ENCODE measurements at regions not wholly inside any gene's neighbourhood (a gene's known extent, or its start where the extent isn't known, plus 50 kb on each side); places are given as distances from the start of the nearest gene placed in this dataset.

GRCh38 chr17:34845296-34845695 is 116.0 kb downstream of the CCT6B start:
- TF ChIP-seq EZH2phosphoT487 (IDR thresholded peaks at IDR 0.05; ENCODE audit: borderline replicate concordance, low read length) (no peak), EZH2 (IDR thresholded peaks at IDR 0.05; ENCODE audit: low read length, unreplicated experiment) (no peak)
- TF ChIP-seq, protein P1, sequence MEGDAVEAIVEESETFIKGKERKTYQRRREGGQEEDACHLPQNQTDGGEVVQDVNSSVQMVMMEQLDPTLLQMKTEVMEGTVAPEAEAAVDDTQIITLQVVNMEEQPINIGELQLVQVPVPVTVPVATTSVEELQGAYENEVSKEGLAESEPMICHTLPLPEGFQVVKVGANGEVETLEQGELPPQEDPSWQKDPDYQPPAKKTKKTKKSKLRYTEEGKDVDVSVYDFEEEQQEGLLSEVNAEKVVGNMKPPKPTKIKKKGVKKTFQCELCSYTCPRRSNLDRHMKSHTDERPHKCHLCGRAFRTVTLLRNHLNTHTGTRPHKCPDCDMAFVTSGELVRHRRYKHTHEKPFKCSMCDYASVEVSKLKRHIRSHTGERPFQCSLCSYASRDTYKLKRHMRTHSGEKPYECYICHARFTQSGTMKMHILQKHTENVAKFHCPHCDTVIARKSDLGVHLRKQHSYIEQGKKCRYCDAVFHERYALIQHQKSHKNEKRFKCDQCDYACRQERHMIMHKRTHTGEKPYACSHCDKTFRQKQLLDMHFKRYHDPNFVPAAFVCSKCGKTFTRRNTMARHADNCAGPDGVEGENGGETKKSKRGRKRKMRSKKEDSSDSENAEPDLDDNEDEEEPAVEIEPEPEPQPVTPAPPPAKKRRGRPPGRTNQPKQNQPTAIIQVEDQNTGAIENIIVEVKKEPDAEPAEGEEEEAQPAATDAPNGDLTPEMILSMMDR (conservative IDR thresholded peaks at IDR 0.05; ENCODE audit: low read depth, low read length), result no peak

Measured in PC-3 (cell line).